Transverse colon (tissue), 4 donors: ENCODE measurements at regions not wholly inside any gene's neighbourhood (a gene's known extent, or its start where the extent isn't known, plus 50 kb on each side); places are given as distances from the start of the nearest gene placed in this dataset.

Source experiments
- DNase-seq: peaks from one replicate; pipeline ENCODE4 v3.0.0-alpha.2; 2019
- H3K27ac ChIP-seq, 4 donors: fragments of 200-600 bp; sonication (generic); 2 replicates each; pipeline ENCODE4 v1.5.1; 2016 to 2018; ENCODE audit warnings: inconsistent platforms in 4 of 4
- H3K27me3 ChIP-seq: fragments of 200-600 bp; sonication (generic); 2 replicates; pipeline ENCODE4 v1.5.1; 2017; ENCODE audit warnings: inconsistent platforms
- H3K36me3 ChIP-seq, 4 donors: fragments of 200-600 bp; sonication (generic); 2 replicates each; pipeline ENCODE4 v1.5.1; 2017 to 2019; ENCODE audit warnings: inconsistent platforms in 4 of 4
- H3K4me1 ChIP-seq, 4 donors: fragments of 200-600 bp; sonication (generic); 2 replicates each; pipeline ENCODE4 v1.5.1; 2017 to 2020; ENCODE audit warnings: inconsistent platforms in 4 of 4
- H3K4me3 ChIP-seq, 4 donors: fragments of 200-600 bp; sonication (generic); 1 replicate in 1 of 4; 2 replicates in 3 of 4; pipeline versions ENCODE4 v1.5.1 to v1.6.1; 2017 to 2019; ENCODE audit warnings: inconsistent platforms in 4 of 4
- H3K9me3 ChIP-seq, 2 donors: fragments of 200-600 bp; sonication (generic); 2 replicates each; pipeline ENCODE4 v1.5.1; 2017 to 2019; ENCODE audit warnings: inconsistent platforms in 2 of 2
- EP300 ChIP-seq: sonication (generic); formaldehyde crosslinking; IDR thresholded peaks from one replicate; pipeline ENCODE4 v1.6.1; 2017; ENCODE audit warnings: antibody characterized with exemption, low read depth
- POLR2A ChIP-seq: fragments of 450-650 bp; IDR thresholded peaks from one replicate; pipeline ENCODE4 v1.6.1; 2016; ENCODE audit warnings: antibody characterized with exemption, mild to moderate bottlenecking, moderate library complexity
- POLR2AphosphoS5 ChIP-seq, 3 donors: sonication (generic); formaldehyde crosslinking; IDR thresholded peaks; one replicate each; pipeline ENCODE4 v1.6.1; 2016; ENCODE audit warnings: antibody characterized with exemption in 3 of 3
- WGBS, 2 donors: methylation state at CpG; one replicate each; pipeline ENCODE4 v1.1.5; 2018; ENCODE audit warnings: low coverage in 1 of 2; 5-methylcytosine and 5-hydroxymethylcytosine counted together
- in situ Hi-C, 4 donors: fragments of 200-750 bp; cut with MboI; loops; one replicate each; pipeline versions ENCODE4 v1.15.0 to v1.15.1; 2017; ENCODE audit warnings: low sequenced_read_pairs in 3 of 4, low pct_ligation_motif_present in 1 of 4, low pct_unique_long_range_greater_than_20kb in 1 of 4
- intact Hi-C: fragments of 100-400 bp; cut with DNase I; formaldehyde crosslinking; loops from one replicate; pipeline ENCODE4 v1.15.1; 2023; ENCODE audit warnings: low total_unique reads
- TF ChIP-seq, protein P1 (sequence below), 5 experiments: fragments of 200-600 bp in 3 of 5; fragments of 450-650 bp in 2 of 5; sonication (generic) in 3 of 5; IDR thresholded peaks; 1 replicate in 2 of 5; 2 replicates in 3 of 5; pipeline ENCODE4 v1.5.1; 2016 to 2017; ENCODE audit warnings: antibody characterized with exemption in 5 of 5, inconsistent platforms in 3 of 5, mild to moderate bottlenecking in 2 of 5, moderate library complexity in 1 of 5

DNA sequence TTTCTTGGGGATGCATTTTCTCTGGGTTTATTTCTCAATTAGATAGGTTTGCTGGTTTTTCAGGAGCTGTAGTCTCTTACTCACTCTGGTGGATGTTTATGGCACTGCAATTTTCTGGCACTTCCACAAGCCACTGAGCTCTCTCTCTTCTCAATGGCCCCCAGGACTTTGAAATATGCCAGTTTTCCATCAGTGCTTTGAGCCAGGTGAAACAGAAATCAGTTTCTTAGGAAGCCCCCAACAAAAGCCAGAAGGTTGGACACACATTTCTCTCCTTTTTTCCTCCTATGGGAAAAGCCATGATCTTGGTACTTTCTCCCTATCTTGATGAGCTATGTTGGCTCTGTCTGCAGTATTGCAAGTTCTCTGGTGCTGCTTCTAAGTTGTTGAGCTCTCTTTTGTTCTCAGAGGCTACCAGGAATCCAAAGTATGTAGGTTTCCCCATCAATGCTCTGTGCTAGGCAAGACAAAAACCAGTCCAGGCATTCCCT, 90.7 kb upstream of the SMIM36 start:
- no peaks in the 10 kb centered on the region for H3K27me3 ChIP-seq
- intact Hi-C loops = loop anchor here (5.0 kb wide), 1 partner anchor 70 kb away; no protein-coding TSS in a partner anchor
- in situ Hi-C loops = no loop called here
- no peak overlapping the region for H3K4me3 ChIP-seq
- H3K4me1 ChIP-seq = peaks cover 0 to 4% (median 0%) of the 10 kb centered on the region in 4 donors
- peaks cover 21 to 30% of the 10 kb centered on the region in 2 donors for H3K9me3 ChIP-seq
- no peak for DNase-seq
- TF ChIP-seq, protein P1, sequence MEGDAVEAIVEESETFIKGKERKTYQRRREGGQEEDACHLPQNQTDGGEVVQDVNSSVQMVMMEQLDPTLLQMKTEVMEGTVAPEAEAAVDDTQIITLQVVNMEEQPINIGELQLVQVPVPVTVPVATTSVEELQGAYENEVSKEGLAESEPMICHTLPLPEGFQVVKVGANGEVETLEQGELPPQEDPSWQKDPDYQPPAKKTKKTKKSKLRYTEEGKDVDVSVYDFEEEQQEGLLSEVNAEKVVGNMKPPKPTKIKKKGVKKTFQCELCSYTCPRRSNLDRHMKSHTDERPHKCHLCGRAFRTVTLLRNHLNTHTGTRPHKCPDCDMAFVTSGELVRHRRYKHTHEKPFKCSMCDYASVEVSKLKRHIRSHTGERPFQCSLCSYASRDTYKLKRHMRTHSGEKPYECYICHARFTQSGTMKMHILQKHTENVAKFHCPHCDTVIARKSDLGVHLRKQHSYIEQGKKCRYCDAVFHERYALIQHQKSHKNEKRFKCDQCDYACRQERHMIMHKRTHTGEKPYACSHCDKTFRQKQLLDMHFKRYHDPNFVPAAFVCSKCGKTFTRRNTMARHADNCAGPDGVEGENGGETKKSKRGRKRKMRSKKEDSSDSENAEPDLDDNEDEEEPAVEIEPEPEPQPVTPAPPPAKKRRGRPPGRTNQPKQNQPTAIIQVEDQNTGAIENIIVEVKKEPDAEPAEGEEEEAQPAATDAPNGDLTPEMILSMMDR (IDR thresholded peaks at IDR 0.05) = peak; percentile 47 to 64 (median 56)
- TF ChIP-seq EP300 = no peak
- no peak overlapping the region for H3K27ac ChIP-seq
- no peaks in the 10 kb centered on the region for H3K36me3 ChIP-seq

DNA sequence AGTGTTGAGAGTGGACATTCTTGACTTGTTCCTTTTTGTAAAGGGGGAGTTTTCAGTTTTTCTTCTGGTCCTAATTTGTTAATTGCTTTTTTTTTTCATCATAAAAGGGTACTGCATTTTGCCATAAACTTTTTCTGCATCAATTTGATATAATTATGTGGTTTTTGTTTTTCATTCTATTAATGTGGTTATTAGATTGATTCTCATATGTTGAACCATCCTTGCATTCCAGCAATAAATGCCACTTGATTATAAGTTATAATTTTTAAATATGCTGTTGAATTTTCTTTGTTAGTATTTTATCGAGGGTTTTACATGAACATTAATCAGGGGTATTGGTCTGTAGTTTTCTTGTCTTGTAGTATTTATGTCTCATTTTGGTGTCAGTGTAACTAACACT, 87.2 kb upstream of the SMIM36 start:
- TF ChIP-seq POLR2A (no peak), POLR2AphosphoS5 (IDR thresholded peaks at IDR 0.05) (no peak), EP300 (no peak)
- TF ChIP-seq, protein P1 (IDR thresholded peaks at IDR 0.05) = no peak
- Histone ChIP-seq H3K9me3 (peaks cover 21 to 30% of the 10 kb centered on the region in 2 donors), H3K36me3 (no peaks in the 10 kb centered on the region), H3K4me3 (no peak overlapping the region), H3K27me3 (no peaks in the 10 kb centered on the region), H3K4me1 (no peaks in the 10 kb centered on the region), H3K27ac (no peak overlapping the region)
- no peak for DNase-seq
- in situ Hi-C loops (no loop called here), intact Hi-C loops (no loop called here)
- 93 to 100% methylated on average over 1 of the region's 1 CpG for WGBS, 2 donors

DNA sequence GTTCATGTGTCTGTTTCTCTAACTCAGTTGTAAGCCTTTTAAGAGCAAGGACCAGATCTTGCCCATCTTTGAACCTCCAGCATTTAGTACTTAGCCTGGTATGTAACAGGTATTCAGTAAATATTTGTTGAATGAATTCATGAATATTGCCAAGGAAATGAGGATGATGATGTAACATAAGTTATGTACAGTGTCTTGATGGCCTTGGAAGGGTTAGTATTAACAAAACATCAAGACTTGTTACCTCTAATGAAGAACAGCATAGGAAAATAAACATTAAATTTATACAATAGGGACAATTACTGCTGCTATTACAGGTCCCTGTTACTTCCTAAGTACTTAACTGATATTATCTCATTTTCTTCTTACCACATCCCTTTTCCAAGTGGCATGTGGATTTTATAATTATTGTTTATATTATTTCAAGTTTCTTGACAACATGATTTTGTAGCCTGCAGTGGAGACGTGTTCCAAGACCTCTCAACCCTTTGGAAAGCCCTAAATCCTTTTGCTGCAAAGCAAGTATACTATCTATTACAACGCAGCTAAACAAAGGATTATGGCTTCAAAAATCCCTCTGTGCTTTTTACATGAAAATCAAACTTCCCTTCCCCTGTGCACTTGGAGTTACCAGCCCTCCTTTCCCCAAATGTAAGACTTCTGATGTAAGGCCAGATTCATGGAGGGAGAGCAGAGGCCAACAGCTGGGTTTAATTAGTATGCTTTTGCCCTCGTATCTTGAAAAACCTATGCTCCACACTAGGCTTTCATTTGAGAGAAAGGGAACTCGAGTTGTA, 77.4 kb upstream of the SMIM36 start:
- Histone ChIP-seq H3K27me3 (no peaks in the 10 kb centered on the region), H3K4me1 (peaks cover 0 to 8% (median 2%) of the 10 kb centered on the region in 4 donors), H3K27ac (peak overlapping the region in 3 of 4 donors; percentile 29 to 56 (median 54)), H3K4me3 (no peak overlapping the region), H3K9me3 (no peaks in the 10 kb centered on the region), H3K36me3 (no peaks in the 10 kb centered on the region)
- in situ Hi-C loops = no loop called here
- 65 to 70% methylated on average over 4 of the region's 4 CpGs for WGBS, 2 donors
- intact Hi-C loops = no loop called here
- no peak for TF ChIP-seq POLR2A
- no peak for TF ChIP-seq EP300
- TF ChIP-seq, protein P1 (IDR thresholded peaks at IDR 0.05) = no peak
- TF ChIP-seq POLR2AphosphoS5 (IDR thresholded peaks at IDR 0.05) = no peak
- no peak for DNase-seq

DNA sequence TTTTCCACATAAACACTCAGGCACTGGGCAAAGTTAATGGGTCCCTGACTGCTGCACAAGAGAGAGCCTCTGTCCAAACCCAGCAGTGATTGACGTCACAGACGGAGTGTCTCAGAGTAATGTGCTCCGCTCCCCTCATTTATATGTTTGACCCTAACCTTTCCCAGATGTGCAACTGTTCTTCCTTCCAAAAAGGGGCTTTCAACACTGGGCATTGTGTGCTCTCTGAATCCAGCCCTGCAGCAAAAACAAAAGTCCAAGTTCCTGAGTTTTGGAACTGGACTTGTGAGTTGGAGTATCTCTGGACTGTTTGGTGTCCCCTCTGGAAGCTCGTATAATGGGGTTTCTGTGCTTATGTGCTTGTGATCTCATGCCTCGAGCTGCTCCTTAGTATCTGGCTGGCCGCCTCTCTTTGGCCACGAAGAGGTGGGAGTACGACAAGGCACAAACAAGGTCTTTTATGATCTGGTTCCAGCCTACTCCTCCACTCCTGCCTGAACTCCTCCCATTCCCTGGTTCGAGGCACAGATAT, 76.4 kb upstream of the SMIM36 start:
- intact Hi-C loops (no loop called here), in situ Hi-C loops (no loop called here)
- Histone ChIP-seq H3K27me3 (no peaks in the 10 kb centered on the region), H3K4me3 (no peak overlapping the region), H3K27ac (peak overlapping the region in 3 of 4 donors; percentile 29 to 56 (median 54)), H3K9me3 (no peaks in the 10 kb centered on the region), H3K36me3 (no peaks in the 10 kb centered on the region), H3K4me1 (peaks cover 0 to 8% (median 2%) of the 10 kb centered on the region in 4 donors)
- no peak for DNase-seq
- TF ChIP-seq POLR2AphosphoS5 (IDR thresholded peaks at IDR 0.05) (no peak), POLR2A (no peak), EP300 (no peak)
- TF ChIP-seq, protein P1 (IDR thresholded peaks at IDR 0.05) = no peak
- WGBS, 2 donors = 70 to 71% methylated on average over 2 to 9 of the region's 9 CpGs
